SK-N-SH (cell line): ENCODE measurements at regions not wholly inside any gene's neighbourhood (a gene's known extent, or its start where the extent isn't known, plus 50 kb on each side); places are given as distances from the start of the nearest gene placed in this dataset.

Experiments used
- CTCF ChIA-PET: fragments of 300-600, 350-600 bp; formaldehyde crosslinking; extraction: SDS; loops from one replicate; lab custom pipeline; 2021; lab: Yijun Ruan, JAX
- POLR2A ChIA-PET: fragments of 350-600 bp; sonication (Branson Sonifier 250); formaldehyde crosslinking; extraction: SDS; loops from one replicate; lab custom pipeline; 2020; ENCODE audit warnings: antibody characterized with exemption, inconsistent platforms; lab: Yijun Ruan, JAX
- DNase-seq: peaks from one replicate; pipeline ENCODE4 v3.0.0; 2012
- H2AFZ ChIP-seq: fragments of 200-600 bp; sonication (generic); 2 replicates; pipeline ENCODE4 v1.8.1; 2016; ENCODE audit warnings: antibody characterized with exemption, mild to moderate bottlenecking, low read depth
- H3F3A ChIP-seq: fragments of 200-600 bp; sonication (generic); replicated peaks from 2 replicates; pipeline ENCODE3; 2016; ENCODE audit warnings: antibody characterized with exemption, mild to moderate bottlenecking; ENCODE audit not compliant: insufficient read depth
- H3K27ac ChIP-seq, 2 experiments: fragments of 200-500 bp in 1 of 2; fragments of 200-600 bp in 1 of 2; sonication (Bioruptor generic) in 1 of 2; sonication (generic), shearing (Covaris generic) in 1 of 2; 2 replicates each; pipeline versions ENCODE4 v1.5.1 to v1.6.1; 2014 to 2016; ENCODE audit warnings: low read depth in 2 of 2, inconsistent platforms in 1 of 2, low read length in 1 of 2, mild to moderate bottlenecking in 1 of 2, mixed read lengths in 1 of 2
- H3K27me3 ChIP-seq: fragments of 200-600 bp; sonication (generic), shearing (Covaris generic); 2 replicates; pipeline ENCODE4 v1.6.1; 2016; ENCODE audit warnings: mixed run types; ENCODE audit not compliant: insufficient read depth
- H3K36me3 ChIP-seq, 2 experiments: fragments of 200-500 bp in 1 of 2; fragments of 200-600 bp in 1 of 2; sonication (Bioruptor generic) in 1 of 2; sonication (generic) in 1 of 2; replicated peaks in 1 of 2; 2 replicates each; pipeline versions ENCODE3 to v1.5.1; 2014 to 2016; ENCODE audit warnings: low read length in 1 of 2, mild to moderate bottlenecking in 1 of 2; ENCODE audit not compliant: insufficient read depth in 2 of 2, control insufficient read depth in 1 of 2
- H3K4me1 ChIP-seq, 2 experiments: fragments of 200-500 bp in 1 of 2; fragments of 200-600 bp in 1 of 2; sonication (Bioruptor generic) in 1 of 2; sonication (generic), shearing (Covaris generic) in 1 of 2; 2 replicates each; pipeline versions ENCODE4 v1.5.1 to v1.6.1; 2014 to 2016; ENCODE audit warnings: low read depth in 1 of 2, low read length in 1 of 2, mixed run types in 1 of 2; ENCODE audit not compliant: insufficient read depth in 2 of 2, control insufficient read depth in 1 of 2
- H3K4me2 ChIP-seq: fragments of 200-600 bp; sonication (generic), shearing (Covaris generic); 2 replicates; pipeline ENCODE4 v1.6.1; 2017; ENCODE audit warnings: mixed run types
- H3K4me3 ChIP-seq, 2 experiments: fragments of 200-500 bp in 1 of 2; fragments of 200-600 bp in 1 of 2; sonication (Bioruptor generic) in 1 of 2; sonication (generic), shearing (Covaris generic) in 1 of 2; 2 replicates each; pipeline versions ENCODE4 v1.5.1 to v1.8.1; 2014 to 2016; ENCODE audit warnings: low read depth in 2 of 2, inconsistent platforms in 1 of 2, low read length in 1 of 2, mild to moderate bottlenecking in 1 of 2, mixed read lengths in 1 of 2, moderate library complexity in 1 of 2
- H3K79me2 ChIP-seq: fragments of 200-600 bp; sonication (generic); 2 replicates; pipeline ENCODE4 v1.8.1; 2017; ENCODE audit warnings: mild to moderate bottlenecking; ENCODE audit not compliant: insufficient read depth
- H3K9ac ChIP-seq: fragments of 200-600 bp; sonication (generic); 2 replicates; pipeline ENCODE4 v1.6.1; 2017; ENCODE audit warnings: mixed run types
- H3K9me2 ChIP-seq: fragments of 200-600 bp; sonication (generic); 2 replicates; pipeline ENCODE4 v1.6.1; 2017; ENCODE audit warnings: mixed run types
- H3K9me3 ChIP-seq: fragments of 200-600 bp; sonication (generic); 2 replicates; pipeline ENCODE4 v1.6.1; 2017; ENCODE audit warnings: mixed run types, mild to moderate bottlenecking, moderate library complexity
- H4K20me1 ChIP-seq: fragments of 200-600 bp; sonication (generic); 2 replicates; pipeline ENCODE4 v1.6.1; 2017; ENCODE audit warnings: mild to moderate bottlenecking, mixed run types; ENCODE audit not compliant: insufficient read depth
- CHD2 ChIP-seq: fragments of 150-350 bp; IDR thresholded peaks from 2 replicates; pipeline ENCODE4 v1.6.1; 2018; ENCODE audit warnings: low read length; ENCODE audit not compliant: partially characterized antibody
- ELF1 ChIP-seq: IDR thresholded peaks from 2 replicates; pipeline ENCODE4 v1.4.0; 2012
- EZH2phosphoT487 ChIP-seq: fragments of 200-600 bp; sonication (generic); IDR thresholded peaks from 2 replicates; pipeline ENCODE4 v1.6.1; 2017; ENCODE audit warnings: low read depth, mixed run types, mild to moderate bottlenecking, antibody characterized with exemption, moderate library complexity, borderline replicate concordance
- FOSL2 ChIP-seq: IDR thresholded peaks from 2 replicates; pipeline ENCODE4 v1.4.0; 2012; ENCODE audit warnings: low read depth, mild to moderate bottlenecking, moderate library complexity, borderline replicate concordance
- GABPA ChIP-seq: IDR thresholded peaks from 2 replicates; pipeline ENCODE4 v1.4.0; 2012; ENCODE audit warnings: low read depth, mild to moderate bottlenecking
- GATA2 ChIP-seq: sonication (generic); formaldehyde crosslinking; IDR thresholded peaks from 2 replicates; pipeline ENCODE4 v1.5.0; 2020; ENCODE audit warnings: mild to moderate bottlenecking, missing genetic modification reagents
- IRF3 ChIP-seq: fragments of 150-350 bp; IDR thresholded peaks from 2 replicates; pipeline ENCODE4 v1.6.1; 2016; ENCODE audit warnings: mild to moderate bottlenecking, low read depth, low read length
- JUND ChIP-seq: IDR thresholded peaks from 2 replicates; pipeline ENCODE4 v1.4.0; 2012
- MEF2A ChIP-seq: IDR thresholded peaks from 2 replicates; pipeline ENCODE4 v1.4.0; 2012; ENCODE audit warnings: low read depth, borderline replicate concordance
- MXI1 ChIP-seq: IDR thresholded peaks from 2 replicates; pipeline ENCODE4 v1.6.1; 2012; ENCODE audit warnings: mild to moderate bottlenecking, low read depth, low read length, improper control_type of control experiment
- PBX3 ChIP-seq: IDR thresholded peaks from 2 replicates; pipeline ENCODE4; 2012
- POLR2AphosphoS5 ChIP-seq: IDR thresholded peaks from 2 replicates; pipeline ENCODE4 v1.6.1; 2012; ENCODE audit warnings: low read depth, low read length
- RAD21 ChIP-seq: IDR thresholded peaks from 2 replicates; pipeline ENCODE4 v1.6.1; 2012; ENCODE audit warnings: mild to moderate bottlenecking, low read length
- RFX5 ChIP-seq: IDR thresholded peaks from 2 replicates; pipeline ENCODE4 v1.6.1; 2012; ENCODE audit warnings: mild to moderate bottlenecking, improper control_type of control experiment, low read length
- RXRA ChIP-seq: IDR thresholded peaks from 2 replicates; pipeline ENCODE4 v1.4.0; 2012; ENCODE audit warnings: low read depth, mild to moderate bottlenecking, borderline replicate concordance
- SMC3 ChIP-seq: IDR thresholded peaks from 2 replicates; pipeline ENCODE4 v1.6.1; 2012; ENCODE audit warnings: low read depth, low read length, improper control_type of control experiment
- TCF12 ChIP-seq: IDR thresholded peaks from 2 replicates; pipeline ENCODE4 v1.4.0; 2012
- TEAD4 ChIP-seq: IDR thresholded peaks from 2 replicates; pipeline ENCODE4 v1.4.0; 2012; ENCODE audit warnings: mild to moderate bottlenecking, borderline replicate concordance; ENCODE audit not compliant: insufficient read depth
- USF1 ChIP-seq: IDR thresholded peaks from 2 replicates; pipeline ENCODE4 v1.4.0; 2012; ENCODE audit warnings: low read depth, borderline replicate concordance
- YY1 ChIP-seq: IDR thresholded peaks from 2 replicates; pipeline ENCODE4 v1.4.0; 2012; ENCODE audit warnings: low read depth, mild to moderate bottlenecking
- WGBS: methylation state at CpG from one replicate; pipeline ENCODE4 v1.1.6; 2017; ENCODE audit warnings: low lambda C conversion rate; 5-methylcytosine and 5-hydroxymethylcytosine counted together

- Histone ChIP-seq H3K27me3 (no peaks in the 10 kb centered on the region), H3K9me3 (no peaks in the 10 kb centered on the region), H3K4me2 (no peak overlapping the region), H4K20me1 (no peaks in the 10 kb centered on the region), H3K4me1 (peaks cover 0 to 5% of the 10 kb centered on the region in 2 experiments; a peak in 3 of 4 replicates), H3K9me2 (no peaks in the 10 kb centered on the region), H3K9ac (no peak overlapping the region), H3K36me3 (no peaks in the 10 kb centered on the region), H3F3A (no peaks in the 10 kb centered on the region), H3K4me3 (no peak overlapping the region), H3K27ac (no peak overlapping the region), H3K79me2 (no peaks in the 10 kb centered on the region), H2AFZ (no peak overlapping the region)
- 80% methylated on average over 2 of the region's 2 CpGs for WGBS
- CTCF ChIA-PET = interaction anchor here (1.2 to 1.6 kb wide), 2 partner anchors 212 to 1474 kb away, joined by 3 to 5 read pairs; no protein-coding TSS in a partner anchor
- POLR2A ChIA-PET = no interaction called here
- no peak for DNase-seq
- TF ChIP-seq EZH2phosphoT487 = no peak
- no peak for TF ChIP-seq GABPA
- TF ChIP-seq IRF3 = no peak
- no peak for TF ChIP-seq JUND
- no peak for TF ChIP-seq CHD2
- no peak for TF ChIP-seq POLR2AphosphoS5
- no peak for TF ChIP-seq RAD21
- no peak for TF ChIP-seq FOSL2
- no peak for TF ChIP-seq USF1
- no peak for TF ChIP-seq SMC3
- TF ChIP-seq RXRA = no peak
Observed at GRCh38 chr13:99653526-99653925, 152.3 kb downstream of the TM9SF2 start.

GRCh38 chr13:99652901-99653300, 151.6 kb downstream of the TM9SF2 start:
- POLR2A ChIA-PET = no interaction called here
- 69% methylated on average over 3 of the region's 3 CpGs for WGBS

More at GRCh38 chr13:99652901-99653300, 151.6 kb downstream of the TM9SF2 start:
- H3K36me3 ChIP-seq = no peaks in the 10 kb centered on the region
- H3F3A ChIP-seq = no peaks in the 10 kb centered on the region
- H3K4me2 ChIP-seq = no peak overlapping the region
- DNase-seq = no peak
- H3K9ac ChIP-seq = no peak overlapping the region
- H3K27ac ChIP-seq = no peak overlapping the region
- H4K20me1 ChIP-seq = no peaks in the 10 kb centered on the region
- no peaks in the 10 kb centered on the region for H3K79me2 ChIP-seq
- no peaks in the 10 kb centered on the region for H3K9me2 ChIP-seq
- no peak overlapping the region for H2AFZ ChIP-seq
- H3K4me3 ChIP-seq = no peak overlapping the region
- no peaks in the 10 kb centered on the region for H3K27me3 ChIP-seq
- no peaks in the 10 kb centered on the region for H3K9me3 ChIP-seq
- CTCF ChIA-PET = interaction anchor here (1.2 to 1.6 kb wide), 3 partner anchors 211 to 1475 kb away, joined by 3 to 5 read pairs (median 5); no protein-coding TSS in a partner anchor
- H3K4me1 ChIP-seq = peaks cover 0 to 5% of the 10 kb centered on the region in 2 experiments; a peak in 3 of 4 replicates
- no peak for TF ChIP-seq MXI1
- no peak for TF ChIP-seq YY1
- TF ChIP-seq GATA2 (CRISPR knock-in tag) = no peak
- no peak for TF ChIP-seq PBX3
- TF ChIP-seq EZH2phosphoT487 = no peak
- no peak for TF ChIP-seq USF1
- TF ChIP-seq GABPA = no peak
- TF ChIP-seq TCF12 = no peak
- no peak for TF ChIP-seq IRF3
- no peak for TF ChIP-seq RFX5
- TF ChIP-seq MEF2A = no peak
- TF ChIP-seq ELF1 = no peak
- TF ChIP-seq TEAD4 = no peak
- no peak for TF ChIP-seq RAD21
- TF ChIP-seq, all 33 proteins: peak for 0
